GM19328 (cell line): ENCODE measurements at regions not wholly inside any gene's neighbourhood (a gene's known extent, or its start where the extent isn't known, plus 50 kb on each side); places are given as distances from the start of the nearest gene placed in this dataset.

Source experiments
- ATAC-seq: cut with Tn5 transposase; IDR thresholded peaks from one replicate; pipeline ENCODE4 v1.9.1; 2021; ENCODE audit warnings: mild to moderate bottlenecking, moderate library complexity; ENCODE audit not compliant: unreplicated experiment

GRCh38 chr20:11267762-11268335, 594.0 kb upstream of the JAG1 start:
- ATAC-seq = no peak

DNA sequence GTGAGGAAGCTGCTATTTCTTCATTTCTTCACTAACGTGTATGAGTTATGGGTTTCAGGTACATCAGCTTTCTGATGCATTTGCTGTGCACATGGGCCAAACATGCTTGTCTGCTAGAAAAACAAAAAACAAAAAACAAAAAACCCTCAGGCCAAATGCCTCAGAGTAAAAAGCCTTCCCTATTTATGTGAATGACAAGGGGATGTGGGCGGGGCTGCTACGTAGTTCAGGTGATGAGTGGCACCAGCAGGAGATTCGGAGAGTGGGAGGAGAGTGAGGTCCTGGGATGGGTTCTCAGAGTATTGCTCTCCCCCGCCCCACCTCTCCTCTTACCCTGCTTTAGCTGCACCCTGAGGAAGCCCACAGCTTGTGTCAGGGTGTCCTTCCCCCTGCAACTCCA, 596.8 kb upstream of the JAG1 start:
- ATAC-seq = no peak

DNA sequence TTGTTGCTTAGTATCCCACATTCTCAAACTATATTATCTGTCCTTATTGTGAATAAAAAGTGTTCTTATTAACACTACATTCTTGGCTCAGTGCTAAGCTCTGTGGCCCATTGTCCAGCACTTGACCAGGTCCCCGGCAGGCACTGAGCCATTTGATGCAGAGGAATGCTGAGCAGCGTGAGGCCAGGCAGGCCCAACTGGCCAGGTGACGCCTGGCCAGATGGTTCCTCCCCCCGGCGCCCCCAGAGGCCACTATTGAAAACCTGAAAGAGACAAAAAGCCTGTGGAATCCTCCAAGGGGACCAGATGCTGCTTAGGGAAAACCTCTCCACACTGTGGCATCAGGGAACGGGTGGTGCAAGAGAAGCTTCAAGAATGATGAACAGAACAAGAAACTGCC, 597.5 kb upstream of the JAG1 start:
- ATAC-seq = no peak

DNA sequence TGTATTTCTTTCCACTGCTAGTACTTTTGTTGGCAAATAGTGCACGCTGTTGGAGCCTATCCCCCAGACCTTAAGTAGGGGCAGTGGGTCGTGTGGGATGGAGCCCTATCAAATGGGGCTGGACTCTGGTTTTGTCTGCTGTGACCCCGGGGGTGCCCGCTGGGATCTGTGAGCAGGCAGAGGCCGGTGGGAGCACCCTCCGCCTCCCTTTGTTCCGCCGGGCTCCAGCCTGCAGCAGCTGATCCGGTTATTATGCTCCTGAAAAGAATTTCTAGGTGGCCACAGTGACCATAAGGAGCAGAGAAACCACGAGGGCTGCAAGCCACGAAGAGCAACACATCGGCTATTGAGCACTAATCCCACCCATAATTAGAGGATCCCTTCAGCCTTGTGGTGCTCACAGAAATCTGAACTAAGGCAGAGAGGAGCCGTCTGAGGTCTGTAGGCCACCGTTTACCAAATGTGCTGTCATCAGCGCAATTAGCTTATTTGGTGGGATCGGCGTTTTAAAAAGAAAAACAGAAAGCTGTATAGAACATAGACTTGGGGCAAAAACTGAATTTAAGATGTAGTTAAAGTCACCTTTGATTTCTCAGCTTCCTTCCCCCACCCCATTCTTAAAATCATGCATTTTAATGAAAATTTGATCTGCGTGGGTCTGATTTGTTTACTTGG, 598.3 kb upstream of the JAG1 start:
- no peak for ATAC-seq

GRCh38 chr20:11274141-11274594, 600.4 kb upstream of the JAG1 start:
- no peak for ATAC-seq

GRCh38 chr20:11275740-11276139, 601.9 kb upstream of the JAG1 start:
- ATAC-seq = no peak

DNA sequence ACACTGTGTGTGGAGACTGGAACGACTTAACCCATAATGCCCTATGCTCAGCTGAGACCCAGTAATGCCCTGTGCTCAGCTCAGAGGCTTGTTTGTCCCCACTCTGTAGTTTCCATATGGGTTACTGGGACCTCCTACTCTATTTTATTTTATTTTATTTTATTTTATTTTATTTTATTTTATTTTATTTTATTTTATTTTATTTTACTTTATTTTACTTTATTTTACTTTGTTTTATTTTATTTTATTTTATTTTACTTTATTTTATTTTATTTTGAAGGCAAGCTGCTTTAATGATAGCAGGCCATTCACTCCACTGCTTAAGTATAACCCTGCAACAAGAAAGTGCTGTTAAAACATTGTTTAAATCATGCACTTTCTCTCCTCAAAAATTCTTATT, 603.4 kb upstream of the JAG1 start:
- ATAC-seq = no peak

GRCh38 chr20:11277858-11278257, 604.1 kb upstream of the JAG1 start:
- ATAC-seq = no peak

- ATAC-seq = no peak
These were observed 604.7 kb upstream of the JAG1 start for GRCh38 chr20:11278461-11278860.

GRCh38 chr20:11281240-11281639, 607.4 kb upstream of the JAG1 start:
- ATAC-seq = no peak

DNA sequence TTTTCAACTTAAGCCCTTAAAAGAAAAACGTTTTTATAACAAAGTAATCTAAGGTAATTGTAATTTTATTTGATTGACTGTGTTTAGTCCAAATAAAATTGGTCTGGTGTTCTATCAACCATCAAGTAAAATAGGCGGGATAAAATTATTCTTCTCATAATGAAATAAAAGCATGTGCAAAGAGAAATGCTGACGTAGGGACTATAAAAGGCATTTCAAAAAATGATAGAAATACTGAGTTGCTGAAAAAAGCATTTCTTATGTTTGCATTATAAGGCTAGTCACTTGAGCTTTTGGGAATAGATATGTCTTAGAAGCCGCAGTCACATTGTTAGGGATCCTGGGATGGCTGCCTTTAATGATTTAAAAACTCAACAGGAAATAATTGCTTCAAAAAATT, 608.0 kb upstream of the JAG1 start:
- ATAC-seq = no peak

DNA sequence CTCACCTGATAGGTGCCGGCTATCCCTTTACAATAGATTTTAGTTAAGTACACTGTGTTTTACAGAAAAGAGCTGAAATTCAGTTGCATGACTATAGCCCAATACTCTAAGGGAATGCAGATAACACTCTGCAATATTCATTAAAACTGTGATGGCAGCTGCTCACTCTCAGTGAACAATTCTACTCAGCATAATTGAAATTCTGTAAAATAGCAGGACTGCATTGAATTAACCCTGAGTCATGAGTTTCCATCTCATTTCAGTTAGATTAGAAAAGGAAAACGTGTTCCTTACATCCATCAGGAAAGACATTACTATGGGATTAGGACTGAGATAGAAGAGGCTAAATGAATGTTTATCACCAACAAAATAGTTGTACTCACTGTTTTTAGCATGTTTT, 613.3 kb upstream of the JAG1 start:
- no peak for ATAC-seq

DNA sequence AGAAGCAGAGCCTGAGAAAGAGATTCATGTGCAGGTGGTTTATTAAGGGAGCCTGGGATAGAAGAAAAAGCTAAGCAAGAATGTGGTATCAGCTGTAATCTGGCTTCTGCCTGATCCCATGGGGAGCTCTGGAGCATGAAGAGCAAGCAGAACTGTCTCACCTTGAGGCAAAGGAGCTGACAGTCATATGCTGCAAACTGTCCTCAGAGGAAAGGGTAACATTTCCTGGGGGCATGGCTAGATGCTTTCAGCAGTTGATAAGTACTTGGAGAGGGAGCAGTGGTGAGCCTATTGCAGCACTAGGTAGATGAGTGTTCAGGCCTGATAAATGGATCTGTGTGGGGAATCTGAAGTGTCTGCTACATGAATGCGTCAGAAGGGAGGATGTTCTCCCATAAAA, 621.5 kb upstream of the BTBD3 start:
- no peak for ATAC-seq

DNA sequence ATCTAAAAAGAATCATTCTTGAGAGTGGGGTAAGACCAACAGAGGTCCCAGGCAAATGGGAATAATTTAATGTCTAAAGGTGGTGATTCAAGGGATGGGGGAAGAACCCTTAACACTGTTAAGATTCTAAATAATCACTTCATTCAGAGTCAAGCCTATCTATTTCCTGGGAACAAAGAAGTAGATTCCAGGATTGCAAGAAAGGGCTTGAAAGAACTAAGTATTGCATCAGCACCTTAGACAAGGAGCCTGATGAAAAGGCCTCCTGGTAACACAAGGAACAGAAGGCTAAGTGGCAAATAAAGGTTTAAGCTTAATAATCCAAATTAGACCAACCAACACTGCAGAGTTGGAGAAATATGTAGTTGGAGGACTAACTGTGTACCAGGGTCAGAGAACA, 620.7 kb upstream of the BTBD3 start:
- ATAC-seq = no peak

- ATAC-seq = no peak
These were observed 616.0 kb upstream of the BTBD3 start for GRCh38 chr20:11301699-11302098.

- no peak for ATAC-seq
These were observed 615.3 kb upstream of the BTBD3 start for GRCh38 chr20:11302436-11302835.

DNA sequence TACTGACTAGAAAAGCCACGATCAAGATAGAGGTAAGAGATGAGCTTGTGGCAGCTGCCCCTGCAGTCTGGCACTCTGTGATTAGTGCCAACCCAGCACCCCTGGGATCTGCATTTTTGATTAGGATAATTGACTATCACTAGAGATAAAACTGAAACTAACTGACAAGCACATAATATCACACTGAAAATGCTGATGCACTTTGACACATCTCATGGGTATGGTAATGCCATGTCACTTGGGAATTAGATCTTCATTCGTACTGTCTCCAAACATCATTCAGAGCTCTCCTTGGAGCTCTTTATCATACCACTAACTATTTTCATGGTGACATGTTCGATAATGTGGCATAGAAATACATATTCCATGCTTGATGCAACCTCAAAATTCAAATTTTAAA, 612.9 kb upstream of the BTBD3 start:
- no peak for ATAC-seq

DNA sequence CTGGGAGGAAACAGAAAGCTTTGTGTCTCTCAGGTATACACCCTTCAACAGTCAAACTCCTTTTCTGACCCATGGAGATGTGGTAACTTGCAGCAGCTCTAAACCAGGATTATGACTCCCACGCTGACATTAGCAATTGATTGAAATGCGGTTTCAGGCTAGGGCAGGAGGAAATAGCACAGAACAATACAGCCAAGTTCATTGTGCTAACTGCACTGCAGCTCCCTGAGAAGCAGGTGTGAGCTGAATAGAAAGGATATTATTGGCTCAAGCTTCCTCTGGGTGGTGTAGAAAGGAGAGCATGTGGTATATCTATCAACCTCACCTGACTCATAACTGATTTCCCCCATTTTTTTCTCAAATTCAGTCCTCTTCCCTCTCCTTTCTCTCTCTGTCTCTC, 612.3 kb upstream of the BTBD3 start:
- no peak for ATAC-seq

- ATAC-seq = no peak
These were observed 606.0 kb upstream of the BTBD3 start for GRCh38 chr20:11311659-11312224.

GRCh38 chr20:11315525-11315924, 602.2 kb upstream of the BTBD3 start:
- ATAC-seq = no peak

DNA sequence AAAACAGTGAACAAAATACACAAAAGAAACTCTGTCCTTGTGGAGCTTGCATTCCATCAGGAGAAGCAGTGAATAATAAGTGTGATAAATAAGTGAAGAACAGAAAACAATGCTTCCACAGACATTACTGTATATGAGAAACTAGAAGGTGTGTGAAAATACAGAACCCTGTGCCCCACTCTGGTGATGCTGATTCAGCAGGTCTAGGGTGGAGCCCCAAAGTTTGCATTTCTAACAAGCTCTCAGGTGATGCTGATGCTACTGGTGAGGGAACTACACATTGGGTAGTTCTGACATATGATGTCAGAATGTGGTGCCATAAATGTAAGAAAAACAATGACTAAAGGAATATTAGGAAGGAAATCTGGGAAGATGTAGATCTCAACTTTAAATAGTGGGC, 601.4 kb upstream of the BTBD3 start:
- ATAC-seq = no peak

GRCh38 chr20:11320033-11320432, 597.7 kb upstream of the BTBD3 start:
- ATAC-seq = no peak

DNA sequence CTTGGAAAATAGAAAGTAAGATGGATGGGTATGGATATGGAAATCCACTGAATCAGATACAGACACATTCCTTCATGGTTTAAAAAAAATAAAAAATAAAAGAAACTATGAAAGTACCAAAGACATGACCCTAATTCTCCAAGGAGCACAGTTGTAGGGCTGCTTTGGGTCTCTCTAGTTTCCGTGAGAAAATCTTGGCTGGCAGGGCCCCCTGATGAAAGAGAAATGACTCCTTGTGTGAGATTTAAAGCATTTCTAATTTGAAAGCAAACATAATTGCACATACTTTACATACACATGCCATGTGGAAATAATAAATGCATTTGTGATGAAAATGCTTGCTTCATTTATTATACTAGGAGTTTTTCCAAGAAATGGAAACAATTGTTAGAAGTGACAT, 593.9 kb upstream of the BTBD3 start:
- no peak for ATAC-seq
